CD4-positive, CD25-positive, alpha-beta regulatory T cell (primary cell): ENCODE measurements at regions not wholly inside any gene's neighbourhood (a gene's known extent, or its start where the extent isn't known, plus 50 kb on each side); places are given as distances from the start of the nearest gene placed in this dataset.

ENCODE experiments used
- ATAC-seq, 2 donors: fragments of 150-1000 bp; cut with Tn5 transposase; one replicate each; pipeline ENCODE4 v1.10.0; 2021; ENCODE audit warnings: low read depth in 2 of 2, moderate number of reproducible peaks in 2 of 2, moderate library complexity in 1 of 2
- DNase-seq, 3 donors: peaks; one replicate each; pipeline versions ENCODE4 v3.0.0 to v3.0.0-alpha.2; 2012 to 2022; ENCODE audit warnings: mixed read lengths in 1 of 3
- H3K27ac ChIP-seq: one replicate; pipeline ENCODE4 v1.7.0; 2013; ENCODE audit warnings: mild to moderate bottlenecking, low read length; ENCODE audit not compliant: insufficient read depth, poor library complexity, severe bottlenecking
- H3K27me3 ChIP-seq: one replicate; pipeline ENCODE4 v1.7.0; 2013; ENCODE audit warnings: low read length; ENCODE audit not compliant: control insufficient read depth, insufficient read depth
- H3K36me3 ChIP-seq: one replicate; pipeline ENCODE4 v1.7.0; 2013; ENCODE audit warnings: mild to moderate bottlenecking, low read length, moderate library complexity; ENCODE audit not compliant: control insufficient read depth, insufficient read depth
- H3K4me1 ChIP-seq: 2 replicates; pipeline ENCODE4 v1.7.0; 2013; ENCODE audit warnings: mild to moderate bottlenecking, low read length; ENCODE audit not compliant: insufficient read depth, control insufficient read depth, poor library complexity, severe bottlenecking
- H3K4me3 ChIP-seq: one replicate; pipeline ENCODE4 v1.7.0; 2013; ENCODE audit warnings: low read depth, mild to moderate bottlenecking, low read length, moderate library complexity
- H3K9me3 ChIP-seq, 2 experiments: 1 replicate in 1 of 2; 2 replicates in 1 of 2; pipeline ENCODE4 v1.7.0; 2013; ENCODE audit warnings: low read length in 2 of 2, mild to moderate bottlenecking in 1 of 2, moderate library complexity in 1 of 2; ENCODE audit not compliant: control insufficient read depth in 2 of 2
- H3K27ac Mint-ChIP-seq, 3 donors: one replicate each; pipeline ENCODE4 v1.8.0; 2020 to 2022; ENCODE audit warnings: mild to moderate bottlenecking in 3 of 3, mixed read lengths in 3 of 3, moderate library complexity in 2 of 3
- H3K27me3 Mint-ChIP-seq: one replicate; pipeline ENCODE4 v1.8.0; 2022; ENCODE audit warnings: mild to moderate bottlenecking, mixed read lengths
- H3K36me3 Mint-ChIP-seq: one replicate; pipeline ENCODE4 v1.8.0; 2020; ENCODE audit warnings: mixed read lengths
- H3K4me1 Mint-ChIP-seq, 4 donors: one replicate each; pipeline ENCODE4 v1.8.0; 2020 to 2022; ENCODE audit warnings: mixed read lengths in 4 of 4, mild to moderate bottlenecking in 1 of 4
- H3K4me3 Mint-ChIP-seq, 4 donors: one replicate each; pipeline ENCODE4 v1.8.0; 2020 to 2022; ENCODE audit warnings: mild to moderate bottlenecking in 4 of 4, mixed read lengths in 4 of 4, moderate library complexity in 3 of 4
- H3K9me3 Mint-ChIP-seq, 7 donors: one replicate each; pipeline ENCODE4 v1.8.0; 2020 to 2022; ENCODE audit warnings: mixed read lengths in 7 of 7, mild to moderate bottlenecking in 3 of 7, moderate library complexity in 2 of 7

DNA sequence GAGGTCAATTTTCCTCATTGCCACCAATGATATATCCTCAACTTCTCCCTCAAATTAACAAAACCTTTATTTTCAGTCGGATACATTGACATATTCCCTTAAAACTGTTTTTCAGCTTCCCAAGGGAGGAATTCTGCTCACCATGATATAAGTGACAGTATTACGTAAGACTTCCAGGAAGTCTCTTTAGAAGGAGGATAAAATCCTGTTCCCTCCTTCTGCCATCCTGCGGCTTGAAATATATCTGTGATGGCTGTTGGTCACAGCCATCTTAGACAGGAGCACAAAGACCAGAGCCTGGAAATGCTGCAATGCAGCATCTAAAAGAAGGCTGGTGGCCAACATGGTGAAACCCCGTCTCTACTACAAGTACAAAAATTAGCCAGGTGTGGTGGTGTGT, 270.4 kb downstream of the GPATCH2 start:
- Mint-ChIP-seq H3K9me3 (peaks cover 0 to 3% (median 0%) of the 10 kb centered on the region in 7 donors), H3K27me3 (no peaks in the 10 kb centered on the region), H3K36me3 (no peaks in the 10 kb centered on the region), H3K4me3 (no peak overlapping the region), H3K27ac (no peak overlapping the region), H3K4me1 (no peaks in the 10 kb centered on the region)
- ATAC-seq (no peak), DNase-seq (no peak)
- Histone ChIP-seq H3K36me3 (no peaks in the 10 kb centered on the region), H3K27ac (no peak overlapping the region), H3K27me3 (no peaks in the 10 kb centered on the region), H3K4me3 (no peak overlapping the region), H3K4me1 (no peaks in the 10 kb centered on the region), H3K9me3 (no peaks in the 10 kb centered on the region)

- Histone ChIP-seq H3K4me1 (no peaks in the 10 kb centered on the region), H3K27ac (no peak overlapping the region), H3K36me3 (no peaks in the 10 kb centered on the region), H3K9me3 (no peaks in the 10 kb centered on the region), H3K27me3 (no peaks in the 10 kb centered on the region), H3K4me3 (no peak overlapping the region)
- Mint-ChIP-seq H3K4me3 (no peak overlapping the region), H3K27me3 (peaks cover 5% of the 10 kb centered on the region), H3K36me3 (no peaks in the 10 kb centered on the region), H3K4me1 (no peaks in the 10 kb centered on the region), H3K9me3 (peaks cover 0 to 8% (median 0%) of the 10 kb centered on the region in 7 donors), H3K27ac (no peak overlapping the region)
- DNase-seq: no peak
- no peak for ATAC-seq
Measured at GRCh38 chr1:217354895-217355294, 276.0 kb downstream of the GPATCH2 start.

DNA sequence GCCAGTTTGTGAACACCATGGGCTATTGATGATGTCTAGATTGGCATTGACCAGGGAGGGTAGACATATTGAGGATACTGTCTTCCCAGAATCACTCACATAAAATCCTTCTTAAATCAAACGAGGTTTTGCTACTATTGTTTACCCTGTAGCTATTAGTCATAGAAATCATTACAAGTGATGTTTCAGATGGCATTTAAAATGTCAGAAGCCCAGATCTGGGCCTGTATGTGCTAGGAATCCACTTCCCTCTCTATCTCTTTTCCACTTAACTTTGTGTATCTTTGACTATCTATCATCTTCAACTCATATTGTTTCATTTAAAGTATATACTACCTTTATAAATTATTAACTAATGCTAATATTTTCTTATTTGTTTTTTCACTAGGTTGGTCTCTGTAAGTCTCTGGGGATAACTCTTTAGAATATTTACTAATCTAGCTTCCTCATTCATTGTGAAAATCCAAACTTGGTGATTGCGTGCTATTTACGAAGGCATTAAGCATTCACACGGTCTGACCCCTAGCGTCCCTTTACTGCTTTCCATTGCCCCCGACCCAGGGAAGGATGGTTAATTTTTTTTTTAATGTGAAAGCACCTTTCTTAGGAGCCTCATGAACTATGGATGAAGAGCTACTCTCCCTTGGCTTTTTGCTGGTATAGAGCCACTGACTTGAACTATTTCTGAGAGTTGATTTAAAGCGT, 281.8 kb downstream of the GPATCH2 start:
- no peaks in the 10 kb centered on the region for H3K36me3 ChIP-seq
- ATAC-seq: no peak
- H3K4me3 Mint-ChIP-seq: no peak overlapping the region
- H3K36me3 Mint-ChIP-seq: no peaks in the 10 kb centered on the region
- no peaks in the 10 kb centered on the region for H3K27me3 ChIP-seq
- H3K27ac Mint-ChIP-seq: no peak overlapping the region
- H3K4me1 ChIP-seq: no peaks in the 10 kb centered on the region
- no peaks in the 10 kb centered on the region for H3K4me1 Mint-ChIP-seq
- H3K9me3 Mint-ChIP-seq: peaks cover 0 to 6% (median 1%) of the 10 kb centered on the region in 7 donors
- peaks cover 5% of the 10 kb centered on the region for H3K27me3 Mint-ChIP-seq
- no peaks in the 10 kb centered on the region for H3K9me3 ChIP-seq
- no peak for DNase-seq
- no peak overlapping the region for H3K27ac ChIP-seq
- H3K4me3 ChIP-seq: no peak overlapping the region

DNA sequence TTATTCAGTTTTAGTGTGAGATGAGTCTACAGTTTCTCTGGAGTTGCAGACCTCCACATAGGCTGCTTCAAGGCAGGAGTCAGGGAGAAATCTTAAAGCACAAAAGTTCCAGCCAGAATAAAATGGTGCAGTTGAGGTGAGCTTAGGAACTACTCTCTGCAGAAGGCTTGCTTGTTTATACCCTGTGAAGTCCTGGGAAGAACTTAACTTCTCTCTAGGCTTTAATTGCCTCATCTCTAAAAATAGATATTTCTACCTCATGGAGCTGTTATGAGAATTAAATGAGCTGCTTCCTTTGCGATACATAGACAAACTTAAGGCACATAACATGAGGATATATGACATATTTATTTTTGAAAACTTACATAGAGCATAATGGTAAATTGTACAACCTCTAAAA, 286.2 kb downstream of the GPATCH2 start:
- Mint-ChIP-seq H3K9me3 (peaks cover 0 to 4% (median 2%) of the 10 kb centered on the region in 7 donors), H3K36me3 (no peaks in the 10 kb centered on the region), H3K4me3 (no peak overlapping the region), H3K27ac (no peak overlapping the region), H3K27me3 (peaks cover 6% of the 10 kb centered on the region), H3K4me1 (no peaks in the 10 kb centered on the region)
- Histone ChIP-seq H3K9me3 (no peaks in the 10 kb centered on the region), H3K36me3 (no peaks in the 10 kb centered on the region), H3K4me1 (no peaks in the 10 kb centered on the region), H3K27me3 (no peaks in the 10 kb centered on the region), H3K4me3 (no peak overlapping the region), H3K27ac (no peak overlapping the region)
- ATAC-seq (no peak), DNase-seq (no peak)

DNA sequence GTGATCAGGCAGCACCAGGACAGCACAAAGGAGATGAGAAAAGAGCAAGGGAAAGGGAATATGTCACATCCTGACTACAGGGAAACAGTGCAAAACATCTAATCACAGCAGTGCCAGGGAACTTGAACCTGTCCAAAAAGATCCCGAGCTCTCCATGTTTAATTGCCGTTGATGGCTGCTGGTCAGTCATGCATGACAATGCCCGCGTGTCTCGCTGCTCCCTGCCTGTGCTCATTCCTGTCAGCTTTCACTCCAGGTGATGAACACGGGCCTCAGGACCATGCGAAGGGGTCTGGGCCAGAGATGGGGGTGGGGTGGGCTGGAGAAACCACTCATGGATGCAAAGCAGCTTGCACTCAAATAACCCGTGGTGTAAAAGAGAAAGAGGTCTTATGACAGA, 287.0 kb downstream of the GPATCH2 start:
- H3K4me3 Mint-ChIP-seq: no peak overlapping the region
- H3K36me3 ChIP-seq: no peaks in the 10 kb centered on the region
- H3K9me3 ChIP-seq: no peaks in the 10 kb centered on the region

GRCh38 chr1:217342105-217342504, 288.8 kb downstream of the GPATCH2 start:
- Histone ChIP-seq H3K9me3 (no peaks in the 10 kb centered on the region), H3K27ac (no peak overlapping the region), H3K27me3 (no peaks in the 10 kb centered on the region), H3K4me1 (no peaks in the 10 kb centered on the region), H3K36me3 (no peaks in the 10 kb centered on the region), H3K4me3 (no peak overlapping the region)
- Mint-ChIP-seq H3K36me3 (no peaks in the 10 kb centered on the region), H3K9me3 (peaks cover 0 to 5% (median 1%) of the 10 kb centered on the region in 7 donors), H3K27me3 (peaks cover 6% of the 10 kb centered on the region), H3K4me3 (no peak overlapping the region), H3K4me1 (no peaks in the 10 kb centered on the region), H3K27ac (no peak overlapping the region)
- no peak for DNase-seq
- no peak for ATAC-seq

More for the DNA sequence above, 287.0 kb downstream of the GPATCH2 start:
- H3K27me3 ChIP-seq: no peaks in the 10 kb centered on the region
- no peak for DNase-seq
- H3K36me3 Mint-ChIP-seq: no peaks in the 10 kb centered on the region
- H3K27ac ChIP-seq: no peak overlapping the region
- no peaks in the 10 kb centered on the region for H3K4me1 Mint-ChIP-seq
- H3K4me3 ChIP-seq: no peak overlapping the region
- H3K27me3 Mint-ChIP-seq: peaks cover 6% of the 10 kb centered on the region
- no peak for ATAC-seq
- no peak overlapping the region for H3K27ac Mint-ChIP-seq
- no peaks in the 10 kb centered on the region for H3K4me1 ChIP-seq
- H3K9me3 Mint-ChIP-seq: peaks cover 0 to 4% (median 3%) of the 10 kb centered on the region in 7 donors

DNA sequence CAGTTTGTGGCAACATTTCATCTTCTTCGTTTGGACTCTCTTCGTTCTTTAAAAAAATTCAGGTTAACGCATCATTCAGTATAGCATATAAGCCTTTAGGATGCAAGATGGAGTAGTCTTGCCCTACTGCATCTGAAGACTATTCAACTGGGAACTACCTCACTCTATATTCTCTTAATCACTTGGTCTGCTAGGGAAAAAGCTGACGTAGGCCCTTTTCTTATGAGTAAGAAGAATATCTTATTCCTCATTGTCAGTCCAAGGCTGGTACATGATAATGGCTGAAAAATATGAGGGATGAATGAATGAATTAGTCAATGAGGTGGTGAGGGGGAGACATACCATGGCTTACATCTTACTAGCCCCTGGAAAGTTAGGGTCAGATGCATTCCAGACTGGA, 294.2 kb downstream of the GPATCH2 start:
- ATAC-seq: no peak
- no peak overlapping the region for H3K4me3 Mint-ChIP-seq
- no peak for DNase-seq

DNA sequence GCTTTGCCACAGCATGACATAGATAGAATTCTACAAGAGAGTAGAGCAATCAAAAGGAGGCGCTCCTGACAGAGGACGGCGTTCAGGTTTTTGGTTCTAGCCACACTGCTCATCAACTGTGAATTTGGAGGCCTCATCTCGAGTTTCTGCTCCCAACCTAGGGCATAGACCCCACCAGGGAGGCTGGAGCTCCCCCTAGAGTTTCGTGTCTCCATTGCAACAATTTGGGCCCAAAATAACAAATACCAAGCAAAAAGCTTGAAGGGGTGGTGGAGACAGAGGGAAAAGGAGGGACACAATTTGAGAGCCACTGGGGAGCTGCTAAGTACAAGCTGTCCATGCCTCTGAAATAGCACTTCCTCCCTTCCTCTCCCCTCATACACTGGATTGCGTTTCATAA, 297.0 kb downstream of the GPATCH2 start:
- Histone ChIP-seq H3K27ac (no peak overlapping the region), H3K4me3 (no peak overlapping the region), H3K9me3 (no peaks in the 10 kb centered on the region), H3K27me3 (no peaks in the 10 kb centered on the region), H3K36me3 (no peaks in the 10 kb centered on the region), H3K4me1 (no peaks in the 10 kb centered on the region)
- Mint-ChIP-seq H3K9me3 (peaks cover 0 to 7% (median 1%) of the 10 kb centered on the region in 7 donors), H3K4me3 (no peak overlapping the region), H3K4me1 (no peaks in the 10 kb centered on the region), H3K27me3 (no peaks in the 10 kb centered on the region), H3K27ac (no peak overlapping the region), H3K36me3 (no peaks in the 10 kb centered on the region)
- DNase-seq (no peak), ATAC-seq (no peak)

More for the DNA sequence above, 294.2 kb downstream of the GPATCH2 start:
- no peaks in the 10 kb centered on the region for H3K36me3 ChIP-seq
- H3K4me1 ChIP-seq: no peaks in the 10 kb centered on the region
- Mint-ChIP-seq H3K4me1 (no peaks in the 10 kb centered on the region), H3K27me3 (no peaks in the 10 kb centered on the region), H3K9me3 (peaks cover 0 to 5% (median 1%) of the 10 kb centered on the region in 7 donors), H3K27ac (no peak overlapping the region), H3K36me3 (no peaks in the 10 kb centered on the region)
- no peaks in the 10 kb centered on the region for H3K27me3 ChIP-seq
- no peaks in the 10 kb centered on the region for H3K9me3 ChIP-seq
- no peak overlapping the region for H3K27ac ChIP-seq
- H3K4me3 ChIP-seq: no peak overlapping the region
